OCI-LY3 (cell line): ENCODE measurements at regions not wholly inside any gene's neighbourhood (a gene's known extent, or its start where the extent isn't known, plus 50 kb on each side); places are given as distances from the start of the nearest gene placed in this dataset.

Experiments used
- CTCF ChIP-seq: fragments of 200-600, 300-600 bp; sonication (generic); IDR thresholded peaks from 2 replicates; pipeline ENCODE4 v1.5.1; 2014; ENCODE audit warnings: antibody characterized with exemption, low read length, low read depth
- EZH2phosphoT487 ChIP-seq: fragments of 200-600 bp; shearing (Covaris generic); IDR thresholded peaks from 2 replicates; pipeline ENCODE4 v1.6.1; 2018; ENCODE audit warnings: antibody characterized with exemption, mixed run types, low read depth

- no peak for TF ChIP-seq CTCF
- no peak for TF ChIP-seq EZH2phosphoT487
Measured at GRCh38 chr5:7246287-7246686, 149.7 kb upstream of the ADCY2 start.
